HK-2 (cell line): ENCODE measurements at regions not wholly inside any gene's neighbourhood (a gene's known extent, or its start where the extent isn't known, plus 50 kb on each side); places are given as distances from the start of the nearest gene placed in this dataset.
"Not testable (repeated sequence)": the region's sequence is repeated elsewhere in the genome, so short reads cannot be mapped to it uniquely, and the experiment has no call there.

Experiments used
- DNase-seq: peaks from one replicate; pipeline ENCODE4 v3.0.0-alpha.2; 2018; ENCODE audit not compliant: unreplicated experiment

- DNase-seq = not testable (repeated sequence)
Measured at GRCh38 chrX:3919668-3920423, 206.4 kb upstream of the PRKX start.

GRCh38 chrX:3914813-3915212 lies 201.4 kb upstream of the PRKX start:
- not testable (repeated sequence) for DNase-seq

GRCh38 chrX:3914059-3914458 lies 200.6 kb upstream of the PRKX start:
- not testable (repeated sequence) for DNase-seq

DNA sequence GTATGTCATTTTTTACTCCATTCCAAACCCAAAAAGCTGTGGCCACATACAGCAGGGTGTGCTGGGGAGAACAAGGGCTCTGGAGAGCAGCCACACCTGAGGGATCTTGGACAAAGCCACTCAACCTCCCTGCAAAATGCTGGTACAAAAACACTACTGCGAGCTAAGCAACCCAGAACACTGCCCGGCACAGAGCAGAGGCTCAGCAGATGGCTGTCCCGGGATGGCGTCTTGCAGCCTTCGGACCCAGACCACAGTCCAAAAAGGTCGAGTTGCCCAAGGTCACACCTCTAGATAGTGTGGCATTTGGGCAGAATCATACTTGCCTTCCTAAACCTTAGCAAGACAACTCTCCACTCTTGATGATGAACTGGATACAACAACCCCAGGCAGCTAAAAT lies 197.6 kb upstream of the PRKX start:
- DNase-seq = not testable (repeated sequence)

GRCh38 chrX:3910611-3911010 lies 197.2 kb upstream of the PRKX start:
- not testable (repeated sequence) for DNase-seq

GRCh38 chrX:3905522-3906258 lies 192.2 kb upstream of the PRKX start:
- DNase-seq = not testable (repeated sequence)

GRCh38 chrX:3902222-3902621 lies 188.8 kb upstream of the PRKX start:
- DNase-seq = not testable (repeated sequence)

DNA sequence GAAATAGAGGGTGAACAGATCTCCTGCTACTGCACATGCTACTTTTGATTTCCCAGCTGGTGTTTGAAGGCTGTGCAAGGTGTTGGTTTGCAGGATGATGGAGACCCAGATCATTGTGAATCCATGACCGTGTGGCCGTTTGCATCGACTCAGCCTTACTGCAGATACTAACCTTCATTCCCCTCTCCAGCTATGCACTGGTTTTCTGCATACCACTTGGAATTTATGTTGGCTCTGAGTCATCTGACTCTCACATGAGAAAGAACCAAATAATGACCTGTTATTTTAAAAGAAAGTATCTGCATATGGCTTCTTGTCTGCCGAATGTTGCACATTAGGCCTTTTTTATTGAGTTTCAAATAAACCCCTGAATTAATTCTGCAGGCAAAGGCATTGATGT lies 183.3 kb upstream of the PRKX start:
- not testable (repeated sequence) for DNase-seq

- DNase-seq = not testable (repeated sequence)
Measured at GRCh38 chrX:3882553-3882920, 169.1 kb upstream of the PRKX start.

- DNase-seq = not testable (repeated sequence)
Measured at GRCh38 chrX:3881898-3882552, 168.6 kb upstream of the PRKX start.

- not testable (repeated sequence) for DNase-seq
Measured at GRCh38 chrX:3881255-3881895, 167.9 kb upstream of the PRKX start.

- not testable (repeated sequence) for DNase-seq
Measured at GRCh38 chrX:3876393-3876792, 162.9 kb upstream of the PRKX start.

DNA sequence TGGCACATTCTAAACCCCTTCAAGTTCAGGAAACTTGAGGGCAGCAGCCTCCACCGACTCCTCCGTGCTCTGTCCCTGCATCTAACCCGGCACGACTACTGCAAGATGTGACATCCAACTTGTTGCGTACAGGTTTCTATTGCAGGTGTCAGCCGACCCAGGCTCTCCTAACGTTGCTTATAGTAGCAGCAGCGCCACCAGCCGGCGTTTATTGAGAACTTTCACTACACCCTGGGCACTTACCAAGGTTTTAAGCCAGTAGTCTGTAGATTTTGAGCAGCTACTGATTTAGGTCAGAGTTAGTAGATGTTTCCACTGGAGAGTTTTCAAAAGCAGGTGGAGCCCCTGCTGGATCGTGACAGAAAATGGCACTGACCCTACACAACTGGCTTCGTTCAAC lies 162.2 kb upstream of the PRKX start:
- DNase-seq = not testable (repeated sequence)

- not testable (repeated sequence) for DNase-seq
Measured at GRCh38 chrX:3872226-3872879, 158.9 kb upstream of the PRKX start.

GRCh38 chrX:3867067-3867831 lies 153.8 kb upstream of the PRKX start:
- not testable (repeated sequence) for DNase-seq

GRCh38 chrX:3858332-3858731 lies 144.9 kb upstream of the PRKX start:
- not testable (repeated sequence) for DNase-seq

DNA sequence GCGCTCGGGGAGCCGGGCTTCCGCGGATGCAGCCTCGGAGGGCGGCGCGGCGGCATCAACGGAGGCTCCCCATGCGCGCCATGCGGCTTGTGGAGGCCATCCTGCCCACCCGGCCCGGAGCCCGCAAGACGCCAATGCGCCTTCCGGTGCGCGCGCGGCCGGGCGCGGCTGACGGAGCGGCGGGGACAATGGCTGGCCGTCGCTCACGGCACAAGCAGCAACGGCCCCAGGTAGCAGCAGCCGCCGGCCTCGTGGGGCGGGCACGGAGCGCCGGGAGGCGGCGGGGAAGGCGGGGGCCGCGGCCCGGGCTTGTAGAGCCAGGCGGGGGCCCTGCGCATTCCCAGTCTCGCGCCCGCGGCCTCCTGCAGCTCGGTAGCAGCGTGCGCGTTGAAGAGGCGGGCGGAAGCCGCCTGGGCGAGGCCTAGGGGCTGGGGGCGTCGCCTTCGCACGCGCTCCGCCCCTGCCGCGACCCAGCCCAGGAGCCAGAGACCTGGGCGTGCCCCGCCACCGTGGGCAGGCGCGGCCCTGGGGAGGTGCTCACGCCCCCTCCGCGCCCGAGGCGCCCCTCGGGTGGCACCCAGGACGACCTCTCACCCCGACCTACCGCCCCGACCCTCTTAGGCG lies 130.2 kb upstream of the PRKX start:
- not testable (repeated sequence) for DNase-seq

DNA sequence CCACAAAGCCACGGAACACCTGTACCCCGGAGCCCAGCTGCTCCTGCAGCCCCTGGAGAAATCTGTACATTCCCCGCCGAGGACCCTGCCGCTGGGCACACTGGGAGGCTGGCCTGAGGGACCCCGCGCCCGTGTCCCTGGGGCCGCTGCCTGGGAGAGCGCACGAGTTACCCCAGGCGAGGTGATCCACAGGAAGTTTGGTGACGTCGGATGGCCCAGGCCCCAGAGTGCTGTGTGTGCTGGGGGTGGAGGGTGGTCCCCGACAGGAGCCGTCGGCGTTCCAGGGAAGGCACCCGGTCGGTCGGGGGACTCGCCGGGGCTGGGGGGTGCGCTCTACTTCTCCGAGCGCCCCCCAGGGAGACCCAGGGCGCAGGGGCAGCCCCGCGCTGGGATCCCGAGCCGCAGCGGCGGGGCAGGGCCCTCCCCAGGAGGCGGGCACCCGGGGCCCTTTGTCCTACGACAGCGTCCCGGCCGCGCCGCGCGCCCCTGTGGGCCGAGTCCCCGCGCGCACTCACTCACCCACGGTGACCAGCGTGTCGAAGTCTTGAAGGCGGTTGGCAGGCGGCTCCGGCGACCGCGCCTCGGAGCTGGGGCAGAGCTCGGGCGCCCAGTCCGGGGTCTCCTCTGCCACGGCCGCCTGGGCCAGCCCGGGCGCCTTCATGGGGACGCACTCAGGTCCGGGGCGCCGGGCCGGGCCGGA lies 129.5 kb upstream of the PRKX start:
- DNase-seq = not testable (repeated sequence)

GRCh38 chrX:3838754-3839153 lies 125.3 kb upstream of the PRKX start:
- DNase-seq = not testable (repeated sequence)
